Testis (tissue), 2 donors: ENCODE measurements at regions not wholly inside any gene's neighbourhood (a gene's known extent, or its start where the extent isn't known, plus 50 kb on each side); places are given as distances from the start of the nearest gene placed in this dataset.

Source experiments
- CTCF ChIP-seq, 3 experiments: fragments of 450-650 bp in 2 of 3; fragments of 200-600 bp in 1 of 3; sonication (generic) in 1 of 3; IDR thresholded peaks; one replicate each; pipeline ENCODE4 v1.5.1; 2016 to 2019; ENCODE audit warnings: antibody characterized with exemption in 3 of 3, mild to moderate bottlenecking in 2 of 3, moderate library complexity in 1 of 3
- POLR2A ChIP-seq: fragments of 450-650 bp; IDR thresholded peaks from one replicate; pipeline ENCODE4 v1.6.1; 2017; ENCODE audit warnings: antibody characterized with exemption, mild to moderate bottlenecking, moderate library complexity

- TF ChIP-seq POLR2A = no peak
- TF ChIP-seq CTCF (IDR thresholded peaks at IDR 0.05) = no peak
Measured at GRCh38 chr6:27062755-27063154, 184.7 kb upstream of the PRSS16 start.
